Left kidney (tissue), 1 donor: ENCODE measurements at regions not wholly inside any gene's neighbourhood (a gene's known extent, or its start where the extent isn't known, plus 50 kb on each side); places are given as distances from the start of the nearest gene placed in this dataset.
"Not testable (repeated sequence)": the region's sequence is repeated elsewhere in the genome, so short reads cannot be mapped to it uniquely, and the experiment has no call there.

Experiments
- DNase-seq: peaks from one replicate; pipeline ENCODE4 v3.0.0-alpha.2; 2013

DNA sequence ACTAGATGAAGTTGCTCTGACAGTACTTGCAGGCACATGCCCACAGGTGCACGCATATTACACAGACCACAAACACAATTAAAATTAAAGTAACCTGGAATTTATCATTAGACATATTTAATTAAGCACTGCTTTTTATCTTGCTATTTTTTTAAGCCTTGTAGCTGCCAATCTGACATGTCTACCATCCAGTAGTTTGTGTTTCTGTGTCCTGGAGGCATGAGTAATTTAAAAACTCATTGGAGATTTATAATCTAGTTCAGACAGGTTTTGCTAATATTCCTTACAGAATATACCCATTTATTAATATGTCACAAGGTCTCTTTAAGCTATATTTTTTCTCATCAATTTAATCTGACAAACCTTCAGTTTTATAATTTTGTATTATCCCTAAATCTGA lies 445.0 kb upstream of the KLF6 start:
- no peak for DNase-seq

DNA sequence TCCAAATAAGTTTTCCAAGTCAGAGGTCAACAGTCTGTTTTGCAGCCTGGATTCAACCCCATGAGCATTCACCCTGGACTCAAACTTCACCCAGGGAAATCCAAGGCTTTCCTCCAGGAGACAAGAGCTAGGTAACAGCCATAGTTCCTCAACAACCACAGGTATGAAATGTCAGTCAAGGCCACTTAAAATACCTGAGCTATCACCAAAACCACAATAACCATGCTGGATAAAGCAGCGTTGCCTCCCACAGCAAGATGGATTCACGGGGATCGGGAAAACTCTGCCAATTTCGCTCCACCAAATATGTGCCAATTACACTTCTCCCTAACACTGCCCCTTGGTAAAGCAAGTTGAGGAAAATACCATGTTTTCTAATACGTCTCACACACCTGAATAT lies 444.1 kb upstream of the KLF6 start:
- DNase-seq, result no peak

DNA sequence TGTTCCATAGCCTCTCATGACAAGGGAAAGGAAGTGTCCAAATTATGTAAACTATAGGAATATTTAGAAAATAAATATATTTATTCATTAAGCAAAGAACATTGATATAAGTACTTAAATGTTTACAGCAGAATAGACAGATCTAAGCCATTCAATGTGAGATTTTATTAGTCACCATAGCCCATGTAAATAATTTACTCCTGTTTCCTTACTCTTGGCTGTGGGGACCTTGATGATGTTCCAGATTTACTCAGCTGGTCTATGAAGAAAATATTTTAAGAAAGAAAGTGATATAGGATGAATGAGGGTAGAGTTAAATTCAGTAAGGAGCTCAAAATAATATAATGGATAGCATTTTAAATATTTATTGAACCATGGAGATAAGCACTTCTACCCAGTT lies 442.6 kb upstream of the KLF6 start:
- DNase-seq, result no peak

DNA sequence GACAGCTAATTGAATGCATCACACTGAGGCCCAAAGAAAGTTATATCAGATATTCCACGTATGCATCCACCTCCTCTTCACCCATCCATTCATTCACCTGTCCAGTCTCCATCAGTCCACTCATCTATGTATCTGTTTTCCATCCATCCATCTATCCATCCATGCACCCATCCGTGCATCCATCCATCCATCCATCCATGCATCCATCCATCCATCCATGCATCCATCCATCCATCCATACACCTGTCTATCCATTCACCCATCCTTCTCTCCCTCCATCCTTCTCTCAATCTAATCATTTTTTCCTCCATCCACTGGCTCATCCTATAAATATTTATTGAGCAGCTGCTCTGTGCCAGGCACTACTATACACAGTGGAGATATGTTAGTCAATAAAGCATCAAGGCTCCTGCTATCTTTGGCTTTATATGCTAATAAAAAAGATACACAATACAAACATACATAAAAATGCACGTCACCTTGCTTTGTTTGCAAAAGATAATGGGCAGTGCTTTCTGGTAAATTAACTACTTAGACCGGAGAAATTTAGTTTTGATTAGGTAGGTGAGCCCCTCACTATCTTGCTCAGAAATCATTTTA lies 442.0 kb upstream of the KLF6 start:
- DNase-seq, result no peak

DNA sequence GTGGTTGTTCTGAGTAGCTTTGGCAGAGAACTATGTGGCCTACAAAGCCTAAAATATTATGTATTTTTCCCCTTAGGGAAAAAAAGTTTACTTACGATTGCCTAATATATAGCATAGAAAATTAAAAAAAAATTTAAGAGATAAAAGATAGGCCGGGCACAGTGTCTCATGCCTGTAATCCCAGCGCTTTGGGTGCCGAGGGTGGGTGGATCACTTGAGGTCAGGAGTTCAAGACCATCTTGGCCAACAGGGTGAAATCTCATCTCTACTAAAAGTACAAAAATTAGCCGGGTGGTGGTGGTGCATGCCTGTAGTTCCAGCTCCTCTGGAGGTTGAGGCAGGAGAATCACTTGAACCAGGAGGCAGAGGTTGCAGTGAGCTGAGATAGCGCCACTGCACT lies 439.2 kb upstream of the KLF6 start:
- no peak for DNase-seq

DNA sequence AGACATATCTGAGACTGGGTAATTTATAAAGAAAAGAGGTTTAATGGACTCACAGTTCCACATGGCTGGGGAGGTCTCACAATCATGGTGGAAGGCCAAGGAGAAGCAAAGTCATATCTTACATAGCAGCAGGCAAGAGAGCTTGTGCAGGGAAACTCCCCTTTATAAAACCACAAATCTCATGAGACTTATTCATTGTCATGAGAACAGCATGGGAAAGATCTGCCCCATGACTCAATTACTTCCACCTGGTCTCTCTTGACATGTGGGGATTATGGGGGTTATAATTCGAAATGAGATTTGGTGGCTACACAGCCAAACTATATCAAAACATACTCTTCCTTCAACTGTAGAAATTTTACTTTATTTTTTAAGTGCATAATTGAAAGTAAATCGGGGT lies 436.3 kb upstream of the KLF6 start:
- not testable (repeated sequence) for DNase-seq

DNA sequence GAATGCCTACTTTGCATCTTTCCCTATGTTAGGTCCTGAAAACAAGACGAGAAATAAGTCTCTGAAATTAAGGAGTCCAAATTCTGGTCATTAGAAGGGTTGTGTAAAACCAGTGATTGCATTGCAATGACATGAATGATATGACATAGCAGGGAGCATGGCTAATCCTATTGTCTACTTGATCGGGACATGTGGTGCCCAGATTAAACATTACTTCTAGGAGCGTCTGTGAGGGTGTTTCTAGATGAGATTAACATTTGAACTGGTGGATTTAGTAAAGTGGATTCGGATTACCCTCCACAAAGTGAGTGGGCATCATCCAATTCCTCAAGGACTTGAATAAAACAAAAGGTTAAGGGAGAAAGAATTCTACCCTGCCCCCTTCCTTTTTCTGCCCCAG lies 434.9 kb upstream of the KLF6 start:
- no peak for DNase-seq

DNA sequence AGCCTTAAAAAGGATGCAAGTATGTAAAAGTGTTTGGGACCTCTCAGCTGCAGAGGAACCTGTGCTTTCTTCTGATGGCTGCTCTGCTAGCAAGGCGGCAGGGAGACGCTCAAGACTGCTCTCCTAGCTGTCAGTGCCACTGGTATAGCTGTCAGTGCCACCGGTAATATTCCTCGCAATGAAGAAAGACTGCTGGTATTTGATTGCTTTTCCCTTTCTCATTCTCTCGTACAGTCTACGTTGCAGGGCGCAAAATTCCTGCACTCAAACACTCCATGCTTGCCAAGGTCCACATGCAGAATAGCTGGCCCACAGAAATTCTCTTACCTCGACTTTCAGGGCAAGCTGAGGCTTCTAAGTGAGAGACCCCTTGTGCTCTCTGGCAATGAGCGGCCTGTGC lies 432.6 kb upstream of the KLF6 start:
- DNase-seq, result no peak

DNA sequence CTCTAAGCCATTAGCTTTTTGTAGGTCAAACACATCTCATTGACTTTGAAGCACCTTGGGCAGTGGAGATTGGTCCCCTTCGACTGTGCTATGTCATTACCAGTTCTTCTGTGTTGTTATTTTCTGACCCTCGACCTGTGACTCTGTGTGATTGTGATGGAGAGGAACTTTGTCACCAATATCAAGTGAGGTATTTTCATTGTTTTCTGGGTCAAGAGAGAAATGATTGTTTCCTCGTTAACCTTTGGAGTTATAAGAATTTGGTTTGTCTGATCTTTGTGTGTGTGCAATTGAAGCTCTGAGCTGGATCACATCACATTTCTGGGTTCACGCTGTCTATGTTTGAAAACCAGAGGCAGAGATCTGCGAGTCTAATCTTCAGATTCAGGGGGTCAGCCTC lies 432.2 kb upstream of the KLF6 start:
- no peak for DNase-seq

DNA sequence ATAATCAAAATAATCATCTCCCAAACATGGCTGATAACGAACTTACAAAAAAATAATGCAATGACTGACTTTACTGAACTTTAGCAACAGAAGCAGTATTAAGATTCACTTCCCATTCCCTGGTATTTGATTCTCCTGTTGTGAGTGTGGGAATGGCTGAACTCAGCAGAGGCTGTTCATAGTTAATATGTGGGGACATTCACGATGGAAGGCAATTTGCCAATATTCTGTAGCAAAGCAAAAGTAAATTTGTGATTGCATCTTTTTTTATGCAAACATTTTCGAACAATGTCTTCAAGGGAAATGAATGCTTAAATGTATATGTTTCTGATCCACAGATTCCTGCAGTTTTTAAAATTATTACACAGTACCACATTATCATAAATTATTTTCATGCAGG lies 431.7 kb upstream of the KLF6 start:
- no peak for DNase-seq

DNA sequence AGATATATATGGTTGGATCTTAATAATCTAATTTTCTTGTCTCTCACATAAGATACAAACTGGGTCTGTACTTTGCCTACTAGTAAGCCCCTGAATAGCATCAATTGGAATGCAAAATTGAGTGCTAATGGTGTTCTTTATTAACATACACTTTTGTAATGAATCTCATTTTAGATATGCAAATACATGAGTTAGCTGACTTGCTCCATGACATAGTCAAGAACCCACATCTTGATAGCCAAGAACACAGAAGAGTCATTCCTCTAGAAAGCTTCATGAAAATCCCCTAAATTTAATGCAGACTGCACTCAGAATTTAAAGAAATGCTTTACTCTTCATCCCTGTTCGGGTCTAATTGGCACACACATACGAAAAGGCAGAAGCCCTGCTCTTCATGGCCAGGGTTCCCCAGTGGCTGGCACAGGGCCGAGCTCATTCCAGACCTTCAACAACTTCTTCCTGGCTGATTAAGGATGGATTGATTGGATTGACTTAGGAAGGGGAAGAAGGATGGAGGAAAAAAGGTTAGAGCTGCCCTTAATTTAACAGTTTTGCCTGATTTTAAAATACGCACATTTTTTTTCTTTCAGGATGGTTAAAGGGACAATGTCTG lies 431.1 kb upstream of the KLF6 start:
- DNase-seq, result no peak

DNA sequence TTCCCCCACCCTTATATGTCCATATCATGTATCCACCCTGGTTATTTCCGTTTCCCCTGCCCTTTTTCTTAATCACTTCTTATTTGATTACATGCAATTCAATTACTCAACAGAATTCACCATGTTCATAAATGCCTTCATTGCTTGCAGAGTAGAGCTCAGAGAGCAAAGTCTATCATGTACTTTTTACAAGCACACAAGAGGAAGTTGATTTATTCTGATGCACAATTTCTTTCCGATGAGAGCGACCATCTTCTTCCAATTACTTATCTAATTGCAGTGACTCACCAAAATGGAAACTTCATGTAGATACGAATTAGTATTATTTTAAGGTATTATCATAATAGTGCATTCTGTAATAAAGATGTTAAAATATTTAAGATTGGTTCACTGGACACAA lies 430.5 kb upstream of the KLF6 start:
- DNase-seq, result no peak

DNA sequence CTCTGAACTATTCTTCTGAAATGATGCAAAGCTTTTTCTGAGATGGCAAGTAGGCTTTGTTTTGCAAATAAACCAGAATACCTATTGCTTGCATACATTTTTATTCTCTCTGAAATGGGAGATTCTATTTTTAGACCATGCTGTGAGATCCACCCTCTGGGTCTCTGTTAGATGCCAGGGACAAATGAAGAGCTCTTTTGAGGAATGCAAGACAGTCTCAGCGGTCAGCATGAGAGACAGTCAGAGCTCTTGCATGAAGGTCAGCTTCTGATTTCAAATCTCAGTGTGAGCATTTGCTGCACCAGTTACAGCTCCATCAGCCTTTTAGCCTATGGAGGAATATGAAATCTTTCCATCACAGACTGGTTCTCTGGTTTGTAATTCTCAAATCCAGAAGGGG lies 429.9 kb upstream of the KLF6 start:
- DNase-seq, result no peak

DNA sequence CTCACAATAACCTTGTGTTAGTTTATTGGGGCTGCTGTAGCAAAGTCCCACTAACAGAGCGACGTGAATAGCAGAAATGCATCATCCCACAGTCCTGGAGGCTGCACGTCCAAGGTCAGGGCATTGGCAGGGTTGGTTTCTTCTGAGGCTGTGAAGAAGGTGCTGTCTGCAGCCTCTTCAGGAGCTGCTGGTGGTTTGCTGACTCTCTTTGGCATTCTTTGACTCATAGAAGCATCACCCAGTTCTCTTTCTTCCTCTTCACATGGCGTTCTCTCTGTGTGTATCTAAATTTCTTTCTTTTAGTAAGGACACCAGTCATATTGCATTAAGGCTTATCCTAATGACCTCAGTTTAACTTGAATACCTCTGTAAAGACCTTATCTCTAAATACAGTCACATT lies 428.4 kb upstream of the KLF6 start:
- DNase-seq, result no peak

DNA sequence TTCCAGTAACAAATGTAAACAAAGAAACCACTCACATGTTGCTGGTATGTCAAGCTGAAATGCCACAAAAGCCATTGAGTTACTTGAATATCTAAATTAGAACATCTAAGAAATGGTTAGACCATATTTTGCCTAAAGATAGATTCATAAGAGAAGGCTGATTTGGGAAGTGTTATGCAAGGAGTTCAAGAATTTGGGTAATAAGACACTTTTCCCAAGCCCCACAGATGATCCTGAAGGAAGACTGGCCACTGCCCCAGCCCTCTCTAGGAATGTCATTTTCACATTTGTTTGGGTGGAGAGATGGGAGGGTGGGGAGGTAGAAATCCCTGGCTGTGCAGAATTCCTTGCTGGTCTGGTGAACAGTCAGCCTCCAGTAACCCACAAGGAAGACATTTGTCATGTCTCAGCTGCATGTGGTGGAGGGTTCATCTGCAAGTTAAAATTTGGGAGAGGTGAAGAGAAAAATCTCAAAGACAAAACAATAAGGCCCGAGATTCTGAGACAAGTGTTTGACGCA lies 427.2 kb upstream of the KLF6 start:
- DNase-seq, result no peak

DNA sequence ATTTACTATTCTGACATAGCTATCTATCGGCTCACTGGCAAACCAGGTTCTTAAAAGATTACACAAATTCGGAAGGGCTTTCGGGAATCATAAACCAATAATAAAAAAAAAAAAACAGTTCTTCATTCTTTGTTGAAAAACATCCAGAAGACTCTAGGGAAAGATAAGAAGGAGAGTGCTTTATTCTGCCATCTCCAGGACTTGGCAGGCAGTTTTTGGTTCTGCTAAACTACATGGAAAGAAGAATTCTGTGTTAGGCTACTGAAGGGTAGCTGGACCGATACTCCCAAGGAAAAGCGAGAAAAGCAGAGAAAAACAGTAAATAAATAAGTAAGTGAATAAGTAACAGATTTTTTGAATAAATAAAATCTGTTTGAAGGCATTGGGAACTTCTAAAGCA lies 423.5 kb upstream of the KLF6 start:
- DNase-seq, result no peak

DNA sequence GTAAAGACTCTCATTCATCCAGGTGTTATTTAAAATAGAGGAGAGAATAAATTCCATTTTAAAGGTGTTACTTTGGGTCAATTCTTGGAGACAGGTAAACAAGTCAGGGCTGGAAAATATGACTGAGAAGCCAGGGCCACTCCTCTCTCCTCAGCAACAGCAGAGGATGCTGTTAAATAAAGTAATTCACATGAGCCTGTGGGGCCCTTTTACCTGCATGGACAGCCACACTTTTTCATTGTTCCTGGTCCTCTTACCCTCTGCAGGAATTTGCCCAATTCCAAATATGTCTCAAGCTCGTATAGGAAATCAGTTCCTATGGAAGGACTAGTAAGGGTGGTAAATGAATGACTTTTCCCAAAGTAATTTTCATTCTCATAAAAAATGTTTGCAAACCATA lies 420.1 kb upstream of the KLF6 start:
- no peak for DNase-seq

DNA sequence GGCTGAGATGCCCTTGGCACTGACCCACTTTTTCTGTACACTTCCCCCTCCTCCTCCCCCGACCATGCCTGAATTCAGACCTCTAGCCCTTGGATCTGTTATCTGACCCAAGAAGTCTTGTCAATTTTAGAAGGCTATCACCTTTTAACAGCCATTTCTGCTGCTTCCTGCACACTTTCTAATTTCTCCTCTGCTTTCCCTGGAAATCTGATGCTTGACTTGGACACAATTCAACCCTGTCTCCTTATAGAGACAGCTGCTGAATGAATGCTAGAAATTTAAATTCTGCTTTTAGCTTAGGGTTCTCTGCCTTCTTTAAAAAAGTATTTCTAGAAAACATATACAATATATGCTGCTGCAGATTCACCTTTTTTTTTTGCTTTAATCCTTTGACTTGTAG lies 417.9 kb upstream of the KLF6 start:
- no peak for DNase-seq

DNA sequence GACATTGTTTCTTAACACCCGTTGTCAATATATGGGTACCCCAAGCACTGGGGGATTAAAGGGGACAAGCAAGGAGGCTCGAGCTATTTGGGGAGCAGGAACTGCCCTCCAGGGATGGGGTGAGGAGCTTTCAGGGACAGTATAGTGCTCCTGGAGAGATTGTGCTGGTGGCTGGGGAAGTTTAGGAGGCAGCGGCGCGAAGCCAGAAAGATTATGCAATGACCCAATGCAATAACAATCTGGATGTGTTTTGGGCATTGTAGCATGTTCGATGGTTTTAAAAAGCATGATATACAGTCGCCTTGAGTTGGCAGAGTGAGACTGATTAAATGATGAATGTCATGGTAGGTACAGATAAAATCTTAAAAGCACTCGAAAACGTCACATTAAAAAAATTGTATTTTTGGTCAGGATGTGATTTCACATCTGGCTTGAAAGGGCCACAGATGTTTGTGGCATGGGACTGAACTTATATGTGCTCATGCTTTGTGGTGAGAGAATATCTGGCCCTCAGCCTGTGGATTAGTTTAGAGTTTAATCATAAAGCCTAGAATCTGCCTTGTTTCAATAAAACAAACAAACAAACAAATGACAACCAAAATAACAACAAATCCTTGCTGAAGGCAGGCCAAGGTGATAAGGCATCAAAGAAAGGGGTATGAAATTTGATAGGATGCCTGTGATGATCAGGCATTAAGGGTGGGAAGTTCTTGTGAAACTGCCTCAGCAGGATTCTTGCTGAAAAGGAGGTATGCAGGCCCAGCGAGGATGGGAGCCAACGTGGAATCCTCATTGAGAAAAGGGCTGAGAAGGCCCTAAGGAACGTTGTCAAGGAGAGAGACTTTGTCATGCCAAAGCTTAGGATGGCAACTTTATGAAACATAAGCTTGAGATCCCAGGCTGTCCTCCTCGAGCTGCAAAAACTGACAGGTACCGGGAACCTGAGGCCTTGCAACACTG lies 417.1 kb upstream of the KLF6 start:
- DNase-seq, result no peak

DNA sequence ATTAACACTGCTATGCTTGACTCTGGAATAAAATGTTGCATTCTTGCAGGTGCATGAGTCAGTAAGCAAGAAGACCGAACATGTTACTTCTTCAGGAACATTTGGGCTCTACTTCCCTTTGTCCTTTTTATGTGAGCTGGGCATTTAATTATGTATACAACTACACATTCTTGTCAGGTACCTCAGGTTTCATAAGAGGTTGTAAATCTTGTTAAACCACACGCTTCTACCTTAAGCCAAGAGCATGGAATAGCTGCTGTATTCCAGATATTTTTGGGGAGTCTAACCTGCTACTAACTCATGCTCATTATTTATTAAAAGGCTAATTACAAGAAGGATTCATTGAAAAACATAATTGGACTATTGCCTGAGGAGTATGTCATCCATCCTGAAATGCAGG lies 414.2 kb upstream of the KLF6 start:
- no peak for DNase-seq

DNA sequence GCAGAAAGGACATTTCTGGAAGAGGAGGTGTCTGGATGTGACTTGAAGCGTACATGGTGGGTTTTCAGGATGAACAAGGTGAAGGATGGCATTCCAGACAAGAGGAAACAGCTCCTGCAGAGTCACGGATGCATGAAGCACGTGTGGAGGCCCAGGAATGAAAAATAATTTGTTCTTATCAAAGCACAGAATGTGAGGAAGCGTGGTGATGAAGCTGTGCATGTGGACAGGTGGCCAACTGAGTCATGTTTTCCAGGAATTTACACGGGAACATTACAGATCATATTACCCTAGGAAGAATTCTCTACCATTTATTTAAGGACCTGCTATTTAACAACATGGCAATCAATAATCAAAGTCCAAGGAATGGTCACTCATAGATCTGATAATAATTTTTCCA lies 413.2 kb upstream of the KLF6 start:
- no peak for DNase-seq

DNA sequence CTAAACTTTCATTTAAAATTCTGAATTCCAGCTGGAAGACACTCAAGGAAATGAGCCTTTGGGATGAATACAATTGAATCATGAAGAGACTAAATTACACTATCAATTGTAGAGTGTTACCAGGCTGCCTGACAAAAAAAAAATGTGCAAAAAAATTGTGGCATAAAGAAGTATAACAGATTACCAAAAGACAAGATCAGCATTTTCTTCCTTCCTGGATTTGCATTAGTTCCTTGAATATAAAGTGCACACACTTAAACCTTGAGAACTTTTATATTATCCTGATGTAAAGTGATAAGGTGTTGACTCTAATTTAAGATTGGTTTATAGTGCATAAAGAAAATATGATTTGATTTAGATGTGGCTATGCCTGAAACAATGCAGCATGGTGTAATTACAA lies 412.7 kb upstream of the KLF6 start:
- no peak for DNase-seq

DNA sequence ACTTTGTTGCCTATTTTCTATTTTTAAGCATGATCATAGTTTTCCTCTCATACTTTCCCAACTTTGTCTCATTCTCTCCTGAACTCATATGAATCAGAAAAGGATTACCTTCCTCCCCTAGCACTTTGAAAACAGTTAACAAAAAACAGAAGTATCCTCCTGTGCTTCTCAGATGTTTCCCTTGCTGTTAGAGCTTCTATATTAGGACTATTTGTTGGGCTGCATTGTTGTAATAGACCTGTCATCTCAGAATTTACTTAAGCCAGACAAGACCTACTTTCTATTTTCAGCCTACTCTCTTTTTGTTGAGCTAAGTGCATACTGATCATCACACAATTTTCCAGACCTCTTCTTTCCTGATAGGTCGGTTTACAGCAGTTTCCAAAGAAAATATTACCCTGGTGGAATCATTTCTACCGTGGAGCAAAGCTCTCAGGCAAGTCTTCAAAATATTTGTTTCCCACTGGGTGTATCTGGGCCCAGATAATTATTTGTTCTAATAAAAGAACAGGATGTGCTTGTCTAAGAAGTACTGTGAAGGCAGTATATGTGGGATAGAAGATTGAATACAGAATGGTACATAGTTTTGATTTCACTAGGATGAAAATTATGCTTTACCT lies 411.9 kb upstream of the KLF6 start:
- no peak for DNase-seq
